A673 (cell line): ENCODE measurements at regions not wholly inside any gene's neighbourhood (a gene's known extent, or its start where the extent isn't known, plus 50 kb on each side); places are given as distances from the start of the nearest gene placed in this dataset.

ENCODE experiments used
- EZH2 ChIP-seq: fragments of 200-600 bp; sonication (generic); IDR thresholded peaks from 2 replicates; pipeline ENCODE4 v1.6.1; 2017; ENCODE audit warnings: borderline replicate concordance, low read depth, mild to moderate bottlenecking, mixed read lengths, antibody characterized with exemption, low read length; ENCODE audit not compliant: poor library complexity, severe bottlenecking
- TF ChIP-seq, protein P1 (sequence below): fragments of 300-800, 200-600 bp; sonication (generic); conservative IDR thresholded peaks from 2 replicates; pipeline ENCODE4 v1.5.1; 2017; ENCODE audit warnings: low read depth, mild to moderate bottlenecking, antibody characterized with exemption, low read length, moderate library complexity, mixed read lengths

- TF ChIP-seq, protein P1, sequence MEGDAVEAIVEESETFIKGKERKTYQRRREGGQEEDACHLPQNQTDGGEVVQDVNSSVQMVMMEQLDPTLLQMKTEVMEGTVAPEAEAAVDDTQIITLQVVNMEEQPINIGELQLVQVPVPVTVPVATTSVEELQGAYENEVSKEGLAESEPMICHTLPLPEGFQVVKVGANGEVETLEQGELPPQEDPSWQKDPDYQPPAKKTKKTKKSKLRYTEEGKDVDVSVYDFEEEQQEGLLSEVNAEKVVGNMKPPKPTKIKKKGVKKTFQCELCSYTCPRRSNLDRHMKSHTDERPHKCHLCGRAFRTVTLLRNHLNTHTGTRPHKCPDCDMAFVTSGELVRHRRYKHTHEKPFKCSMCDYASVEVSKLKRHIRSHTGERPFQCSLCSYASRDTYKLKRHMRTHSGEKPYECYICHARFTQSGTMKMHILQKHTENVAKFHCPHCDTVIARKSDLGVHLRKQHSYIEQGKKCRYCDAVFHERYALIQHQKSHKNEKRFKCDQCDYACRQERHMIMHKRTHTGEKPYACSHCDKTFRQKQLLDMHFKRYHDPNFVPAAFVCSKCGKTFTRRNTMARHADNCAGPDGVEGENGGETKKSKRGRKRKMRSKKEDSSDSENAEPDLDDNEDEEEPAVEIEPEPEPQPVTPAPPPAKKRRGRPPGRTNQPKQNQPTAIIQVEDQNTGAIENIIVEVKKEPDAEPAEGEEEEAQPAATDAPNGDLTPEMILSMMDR = no peak
- no peak for TF ChIP-seq EZH2
These were observed 76.2 kb upstream of the UPP2 start for GRCh38 chr2:158025255-158025996.
